ENCODE measurements at regions not wholly inside any gene's neighbourhood (a gene's known extent, or its start where the extent isn't known, plus 50 kb on each side); places are given as distances from the start of the nearest gene placed in this dataset.

GRCh38 chr2:145812165-145812554 lies 1292.2 kb upstream of the ZEB2 start:
- TF ChIP-seq POLR2A (IDR thresholded peaks at IDR 0.05) (no peak), CTCF (IDR thresholded peaks at IDR 0.05) (no peak)
